GM12873 (cell line): ENCODE measurements at regions not wholly inside any gene's neighbourhood (a gene's known extent, or its start where the extent isn't known, plus 50 kb on each side); places are given as distances from the start of the nearest gene placed in this dataset.

Experiments used
- CTCF ChIP-seq: IDR thresholded peaks from 2 replicates; pipeline ENCODE4 v1.5.1; 2012; ENCODE audit warnings: low read depth, mild to moderate bottlenecking, moderate library complexity, low read length, control low read depth; ENCODE audit not compliant: insufficient read depth; ENCODE audit errors: missing control alignments

- no peak for TF ChIP-seq CTCF
Observed at GRCh38 chr10:129210876-129211275, 256.2 kb upstream of the MGMT start.

- TF ChIP-seq CTCF: no peak
Observed at GRCh38 chr10:129213256-129213655, 253.8 kb upstream of the MGMT start.

DNA sequence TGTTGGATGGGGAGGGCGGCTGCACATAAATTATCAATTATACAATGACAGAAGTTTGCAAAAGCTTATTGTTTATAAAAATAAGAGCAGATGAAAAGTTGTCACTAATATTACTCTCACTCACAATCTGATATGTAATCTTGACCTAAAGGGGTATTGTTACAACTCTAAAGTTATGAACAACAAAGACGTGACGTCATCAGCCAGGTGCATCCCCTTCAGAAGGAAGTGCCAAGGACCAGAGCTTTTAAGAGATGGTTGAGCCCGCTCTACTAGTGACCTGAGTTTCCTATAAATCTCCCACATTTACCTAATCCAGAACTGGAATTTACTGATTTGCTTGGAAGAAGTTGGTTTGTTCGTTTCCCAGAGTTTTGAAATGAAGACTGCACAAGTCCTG is 247.7 kb upstream of the MGMT start:
- TF ChIP-seq CTCF: no peak

GRCh38 chr10:129222436-129222835 is 244.6 kb upstream of the MGMT start:
- TF ChIP-seq CTCF: no peak

- no peak for TF ChIP-seq CTCF
Observed at GRCh38 chr10:129223363-129223762, 243.7 kb upstream of the MGMT start.

GRCh38 chr10:129224065-129224464 is 243.0 kb upstream of the MGMT start:
- TF ChIP-seq CTCF: no peak

GRCh38 chr10:129231821-129232220 is 235.2 kb upstream of the MGMT start:
- TF ChIP-seq CTCF: peak; percentile 9
